SKM-1 treated with dmso at 0.1 percent for 144 hours (cell line): ENCODE measurements at regions not wholly inside any gene's neighbourhood (a gene's known extent, or its start where the extent isn't known, plus 50 kb on each side); places are given as distances from the start of the nearest gene placed in this dataset.

Experiments
- DNase-seq: peaks from one replicate; lab custom pipeline; 2025; ENCODE audit not compliant: unreplicated experiment; lab: John Stamatoyannopoulos, UW

GRCh38 chr18:72368308-72368707 is 175.8 kb downstream of the CBLN2 start:
- no peak for DNase-seq

- DNase-seq: no peak
Observed at GRCh38 chr18:72360634-72361033, 183.5 kb downstream of the CBLN2 start.

- no peak for DNase-seq
Observed at GRCh38 chr18:72342933-72343332, 201.2 kb downstream of the CBLN2 start.

GRCh38 chr18:72339976-72340375 is 204.2 kb downstream of the CBLN2 start:
- no peak for DNase-seq

GRCh38 chr18:72336786-72337185 is 207.4 kb downstream of the CBLN2 start:
- no peak for DNase-seq

- no peak for DNase-seq
Observed at GRCh38 chr18:72329533-72329932, 214.6 kb downstream of the CBLN2 start.

- no peak for DNase-seq
Observed at GRCh38 chr18:72325307-72325706, 218.8 kb downstream of the CBLN2 start.

- no peak for DNase-seq
Observed at GRCh38 chr18:72324677-72325076, 219.5 kb downstream of the CBLN2 start.

GRCh38 chr18:72316497-72316896 is 227.6 kb downstream of the CBLN2 start:
- no peak for DNase-seq

- no peak for DNase-seq
Observed at GRCh38 chr18:72283148-72283925, 260.8 kb downstream of the CBLN2 start.

- no peak for DNase-seq
Observed at GRCh38 chr18:72273025-72273424, 271.1 kb downstream of the CBLN2 start.

GRCh38 chr18:72261590-72261989 is 282.6 kb downstream of the CBLN2 start:
- DNase-seq: no peak

GRCh38 chr18:72246076-72246475 is 298.1 kb downstream of the CBLN2 start:
- no peak for DNase-seq

GRCh38 chr18:72235422-72235821 is 308.7 kb downstream of the CBLN2 start:
- no peak for DNase-seq

GRCh38 chr18:72233106-72233505 is 311.0 kb downstream of the CBLN2 start:
- no peak for DNase-seq

- no peak for DNase-seq
Observed at GRCh38 chr18:72232644-72233043, 311.5 kb downstream of the CBLN2 start.

- no peak for DNase-seq
Observed at GRCh38 chr18:72225958-72226357, 318.2 kb downstream of the CBLN2 start.

GRCh38 chr18:72223733-72224132 is 320.4 kb downstream of the CBLN2 start:
- DNase-seq: no peak

- no peak for DNase-seq
Observed at GRCh38 chr18:72208920-72209676, 335.0 kb downstream of the CBLN2 start.

- DNase-seq: no peak
Observed at GRCh38 chr18:72207280-72207679, 336.9 kb downstream of the CBLN2 start.

- no peak for DNase-seq
Observed at GRCh38 chr18:72206814-72207213, 337.3 kb downstream of the CBLN2 start.

GRCh38 chr18:72201032-72201431 is 343.1 kb downstream of the CBLN2 start:
- no peak for DNase-seq
